DOHH2 (cell line): ENCODE measurements at regions not wholly inside any gene's neighbourhood (a gene's known extent, or its start where the extent isn't known, plus 50 kb on each side); places are given as distances from the start of the nearest gene placed in this dataset.

ENCODE experiments used
- H3F3A ChIP-seq: fragments of 200-600 bp; sonication (generic), shearing (Covaris generic); 2 replicates; pipeline ENCODE4 v1.6.0; 2016; ENCODE audit warnings: antibody characterized with exemption, mild to moderate bottlenecking; ENCODE audit not compliant: control insufficient read depth, insufficient read depth
- H3K27ac ChIP-seq: fragments of 200-600 bp; sonication (generic); 2 replicates; pipeline ENCODE4 v1.5.1; 2014; ENCODE audit warnings: low read depth, mild to moderate bottlenecking, low read length, moderate library complexity
- H3K27me3 ChIP-seq: fragments of 200-600 bp; sonication (generic); 2 replicates; pipeline ENCODE4 v1.6.1; 2014; ENCODE audit warnings: mild to moderate bottlenecking, low read length, mixed read lengths; ENCODE audit not compliant: control insufficient read depth
- H3K36me3 ChIP-seq: fragments of 200-600 bp; sonication (generic); 2 replicates; pipeline ENCODE4 v1.6.1; 2014; ENCODE audit warnings: mild to moderate bottlenecking, low read length, moderate library complexity, mixed read lengths; ENCODE audit not compliant: control insufficient read depth
- H3K4me1 ChIP-seq: fragments of 200-600 bp; sonication (generic); 2 replicates; pipeline ENCODE4 v1.6.1; 2014; ENCODE audit warnings: mild to moderate bottlenecking, low read length, mixed read lengths; ENCODE audit not compliant: control insufficient read depth
- H3K4me2 ChIP-seq: fragments of 200-600 bp; sonication (generic); 2 replicates; pipeline ENCODE4 v1.6.0; 2014; ENCODE audit warnings: mild to moderate bottlenecking, low read length, moderate library complexity
- H3K4me3 ChIP-seq: fragments of 200-600 bp; sonication (generic); 2 replicates; pipeline ENCODE4 v1.5.1; 2014; ENCODE audit warnings: mild to moderate bottlenecking, low read length, mixed read lengths
- H3K79me2 ChIP-seq: fragments of 200-600 bp; sonication (generic); 2 replicates; pipeline ENCODE4 v1.6.1; 2014; ENCODE audit warnings: mild to moderate bottlenecking, low read length, mixed read lengths; ENCODE audit not compliant: control insufficient read depth
- H3K9me2 ChIP-seq: fragments of 200-600 bp; sonication (generic); replicated peaks from 2 replicates; pipeline ENCODE4 v1.6.1; 2014; ENCODE audit warnings: mild to moderate bottlenecking, low read length, mixed read lengths; ENCODE audit not compliant: control insufficient read depth
- H3K9me3 ChIP-seq: fragments of 200-600 bp; sonication (generic); 2 replicates; pipeline ENCODE4 v1.6.1; 2014; ENCODE audit warnings: antibody characterized with exemption, low read length, mixed read lengths; ENCODE audit not compliant: control insufficient read depth, insufficient read depth
- H4K20me1 ChIP-seq: fragments of 200-600 bp; sonication (generic); 2 replicates; pipeline ENCODE4 v1.6.0; 2014; ENCODE audit warnings: low read depth, mild to moderate bottlenecking, antibody characterized with exemption, low read length, moderate library complexity; ENCODE audit not compliant: control insufficient read depth, insufficient read depth
- CTCF ChIP-seq: fragments of 200-600 bp; sonication (generic); IDR thresholded peaks from one replicate; pipeline ENCODE4 v1.5.1; 2014; ENCODE audit warnings: antibody characterized with exemption, mild to moderate bottlenecking, low read depth, low read length; ENCODE audit not compliant: poor library complexity, severe bottlenecking
- EZH2phosphoT487 ChIP-seq: fragments of 200-600 bp; sonication (generic); IDR thresholded peaks from 2 replicates; pipeline ENCODE4 v1.6.1; 2017; ENCODE audit warnings: borderline replicate concordance, mild to moderate bottlenecking, antibody characterized with exemption, low read length, moderate library complexity, mixed read lengths

GRCh38 chr5:171624396-171624795 lies 161.2 kb upstream of the SMIM23 start:
- Histone ChIP-seq H3K79me2 (no peaks in the 10 kb centered on the region), H3K4me3 (no peak overlapping the region), H3K27me3 (peaks cover 5% of the 10 kb centered on the region; the same call in 1 of the 2 replicates), H4K20me1 (no peaks in the 10 kb centered on the region), H3K27ac (no peak overlapping the region), H3K9me2 (no peaks in the 10 kb centered on the region), H3K4me2 (no peak overlapping the region), H3F3A (no peaks in the 10 kb centered on the region), H3K9me3 (no peaks in the 10 kb centered on the region), H3K36me3 (no peaks in the 10 kb centered on the region), H3K4me1 (no peaks in the 10 kb centered on the region)
- TF ChIP-seq CTCF = no peak
- TF ChIP-seq EZH2phosphoT487 = no peak

GRCh38 chr5:171625646-171626045 lies 160.0 kb upstream of the SMIM23 start:
- no peak for TF ChIP-seq CTCF
- TF ChIP-seq EZH2phosphoT487 = no peak

GRCh38 chr5:171627936-171628632 lies 157.5 kb upstream of the SMIM23 start:
- H3F3A ChIP-seq = no peaks in the 10 kb centered on the region
- H3K4me2 ChIP-seq = no peak overlapping the region
- no peaks in the 10 kb centered on the region for H3K9me3 ChIP-seq
- TF ChIP-seq EZH2phosphoT487 (no peak), CTCF (no peak)
- H3K4me1 ChIP-seq = no peaks in the 10 kb centered on the region
- H3K27ac ChIP-seq = no peak overlapping the region
- no peaks in the 10 kb centered on the region for H3K79me2 ChIP-seq
- no peaks in the 10 kb centered on the region for H4K20me1 ChIP-seq
- no peak overlapping the region for H3K4me3 ChIP-seq
- no peaks in the 10 kb centered on the region for H3K36me3 ChIP-seq
- H3K9me2 ChIP-seq = no peaks in the 10 kb centered on the region
- H3K27me3 ChIP-seq = peaks cover 5% of the 10 kb centered on the region; the same call in 1 of the 2 replicates

More at GRCh38 chr5:171625646-171626045, 160.0 kb upstream of the SMIM23 start:
- Histone ChIP-seq H3K4me2 (no peak overlapping the region), H3K27ac (no peak overlapping the region), H3K36me3 (no peaks in the 10 kb centered on the region), H3K4me1 (no peaks in the 10 kb centered on the region), H3F3A (no peaks in the 10 kb centered on the region), H3K4me3 (no peak overlapping the region), H3K27me3 (peaks cover 5% of the 10 kb centered on the region; the same call in 1 of the 2 replicates), H3K79me2 (no peaks in the 10 kb centered on the region), H3K9me2 (no peaks in the 10 kb centered on the region), H4K20me1 (no peaks in the 10 kb centered on the region), H3K9me3 (no peaks in the 10 kb centered on the region)

- Histone ChIP-seq H3K36me3 (no peaks in the 10 kb centered on the region), H3K4me3 (no peak overlapping the region), H3K4me1 (peaks cover 3% of the 10 kb centered on the region), H4K20me1 (no peaks in the 10 kb centered on the region), H3K79me2 (no peaks in the 10 kb centered on the region), H3F3A (no peaks in the 10 kb centered on the region), H3K9me3 (no peaks in the 10 kb centered on the region), H3K4me2 (no peak overlapping the region), H3K27me3 (peaks cover 5% of the 10 kb centered on the region; the same call in 1 of the 2 replicates), H3K27ac (no peak overlapping the region), H3K9me2 (no peaks in the 10 kb centered on the region)
- TF ChIP-seq EZH2phosphoT487 = no peak
- no peak for TF ChIP-seq CTCF
These were observed 157.0 kb upstream of the SMIM23 start for GRCh38 chr5:171628633-171628974.
